ENCODE measurements at regions not wholly inside any gene's neighbourhood (a gene's known extent, or its start where the extent isn't known, plus 50 kb on each side); places are given as distances from the start of the nearest gene placed in this dataset.
A peak's percentile ranks its signal among the peaks of the same experiment; 100 is the strongest.
"Not testable (repeated sequence)": the region's sequence is repeated elsewhere in the genome, so short reads cannot be mapped to it uniquely, and the experiment has no call there.

DNA sequence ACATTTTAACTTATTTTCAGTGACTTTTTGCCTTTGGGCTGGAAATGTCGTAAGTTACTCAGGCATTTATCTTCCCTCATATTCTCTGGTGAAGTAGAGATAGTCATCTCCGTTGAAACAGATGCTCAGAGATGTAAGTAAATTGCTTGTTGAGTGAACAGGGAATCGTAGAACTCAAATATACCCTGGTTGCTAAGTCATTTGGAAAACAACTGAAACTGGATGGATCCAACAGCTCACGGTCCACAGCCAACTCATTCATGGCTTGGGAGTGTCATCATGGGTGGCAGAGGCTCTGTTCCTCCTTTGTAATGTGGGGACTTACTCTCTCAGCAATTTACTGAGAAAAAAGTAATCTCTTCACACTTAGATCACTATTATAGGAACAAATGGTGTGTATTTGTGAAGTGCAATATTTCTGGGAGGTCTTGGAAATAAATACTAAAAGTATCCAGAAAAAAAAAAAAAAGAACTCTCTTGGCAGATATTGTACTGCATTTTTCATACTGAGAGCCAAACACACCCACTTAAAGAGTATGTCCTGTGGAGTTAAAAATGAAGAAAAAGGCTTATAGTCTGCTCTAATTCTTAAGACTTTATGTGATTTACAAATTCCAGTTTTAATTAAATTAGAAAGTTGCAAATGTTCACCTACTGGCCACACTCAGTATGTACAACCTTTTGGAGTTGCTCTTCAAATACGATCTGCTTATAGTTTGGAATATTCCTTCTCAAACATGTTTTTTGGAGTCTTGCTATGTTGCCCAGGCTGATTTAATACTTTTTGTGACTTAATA is 107.4 kb downstream of the LEPR start:
- no peak for DNase-seq

DNA sequence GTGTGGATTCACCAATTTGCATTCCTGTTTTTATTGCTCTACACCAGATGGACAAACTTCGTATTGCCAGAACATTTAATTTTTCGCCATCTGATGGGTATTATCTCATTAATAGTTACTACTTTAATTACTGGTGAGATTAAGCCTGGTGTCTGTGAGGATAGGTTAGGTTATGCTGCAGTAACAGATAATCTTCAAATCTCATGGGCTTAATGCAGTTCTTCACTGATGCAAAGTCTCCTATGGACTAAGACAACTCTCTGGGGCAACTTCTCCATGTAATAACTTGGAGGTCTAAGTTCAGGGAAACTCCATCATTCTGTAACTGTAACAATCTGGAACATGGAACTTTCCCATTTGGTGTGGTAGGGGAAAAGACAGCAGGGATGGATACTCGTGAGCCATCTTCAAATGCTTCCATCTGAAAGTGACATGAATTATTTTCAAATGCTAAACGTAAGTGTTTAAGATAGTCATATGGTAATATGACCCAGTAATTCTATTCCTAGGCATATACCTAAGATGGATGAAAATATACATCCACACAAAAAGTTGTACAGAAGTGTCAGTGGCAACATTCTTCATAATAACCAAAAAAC is 111.6 kb downstream of the LEPR start:
- no peak for DNase-seq

DNA sequence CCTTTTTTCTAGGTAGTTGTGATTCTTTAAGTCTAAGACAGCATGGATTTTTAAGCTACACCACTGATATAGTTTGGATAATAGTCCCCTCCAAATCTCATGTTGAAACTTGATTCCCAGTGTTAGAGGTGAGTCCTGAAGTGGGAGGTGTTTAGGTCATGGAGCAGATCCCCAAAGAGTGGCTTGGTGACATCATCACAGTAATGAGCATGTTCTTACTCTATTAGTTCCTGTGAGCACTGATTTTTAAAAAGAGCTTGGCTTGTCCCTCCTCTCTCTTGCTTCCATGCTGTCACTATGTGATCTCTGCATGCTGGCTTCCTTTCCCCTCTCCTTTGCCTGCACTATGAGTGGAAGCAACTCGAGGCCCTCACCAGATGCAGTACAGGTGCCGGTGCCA is 115.5 kb downstream of the LEPR start:
- no peak for DNase-seq

DNA sequence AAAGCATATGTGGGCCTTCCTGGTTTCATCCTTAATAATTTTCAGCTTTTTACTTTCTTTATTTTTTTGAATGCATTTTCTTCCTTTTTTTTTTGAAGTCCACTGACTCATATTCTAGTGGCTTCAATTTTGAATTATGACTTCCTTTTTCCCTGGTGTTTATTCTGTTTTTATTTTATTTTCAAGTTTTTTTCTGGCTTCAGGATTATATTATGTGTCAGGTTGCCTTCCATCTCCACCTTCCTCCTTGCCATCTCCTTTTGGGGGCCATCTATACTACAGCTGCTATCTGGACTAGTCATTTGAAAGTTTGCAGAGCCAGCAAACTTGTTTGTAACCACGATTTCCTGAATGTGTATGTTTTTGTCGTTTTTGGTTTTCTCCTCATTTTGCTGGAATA is 117.6 kb downstream of the LEPR start:
- no peak for DNase-seq

DNA sequence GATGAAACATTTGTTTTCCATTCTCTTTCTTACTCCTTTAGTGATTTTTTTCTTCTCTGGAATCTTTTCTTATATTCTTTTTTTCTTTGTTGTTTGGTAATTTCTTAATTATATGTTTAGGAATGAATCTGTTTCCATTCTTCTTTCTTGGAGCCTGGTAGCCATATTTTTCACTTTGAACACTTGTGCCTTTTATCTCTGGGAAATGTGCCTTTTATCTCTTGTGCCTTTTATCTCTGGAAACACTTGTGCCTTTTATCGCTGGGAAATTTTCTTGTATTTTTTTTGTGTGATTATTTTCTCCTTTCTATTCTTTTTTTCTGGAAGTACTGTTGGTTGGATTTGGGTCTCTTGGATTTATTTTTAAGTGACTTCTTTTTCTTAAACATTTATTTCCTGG is 118.2 kb downstream of the LEPR start:
- DNase-seq, result no peak

DNA sequence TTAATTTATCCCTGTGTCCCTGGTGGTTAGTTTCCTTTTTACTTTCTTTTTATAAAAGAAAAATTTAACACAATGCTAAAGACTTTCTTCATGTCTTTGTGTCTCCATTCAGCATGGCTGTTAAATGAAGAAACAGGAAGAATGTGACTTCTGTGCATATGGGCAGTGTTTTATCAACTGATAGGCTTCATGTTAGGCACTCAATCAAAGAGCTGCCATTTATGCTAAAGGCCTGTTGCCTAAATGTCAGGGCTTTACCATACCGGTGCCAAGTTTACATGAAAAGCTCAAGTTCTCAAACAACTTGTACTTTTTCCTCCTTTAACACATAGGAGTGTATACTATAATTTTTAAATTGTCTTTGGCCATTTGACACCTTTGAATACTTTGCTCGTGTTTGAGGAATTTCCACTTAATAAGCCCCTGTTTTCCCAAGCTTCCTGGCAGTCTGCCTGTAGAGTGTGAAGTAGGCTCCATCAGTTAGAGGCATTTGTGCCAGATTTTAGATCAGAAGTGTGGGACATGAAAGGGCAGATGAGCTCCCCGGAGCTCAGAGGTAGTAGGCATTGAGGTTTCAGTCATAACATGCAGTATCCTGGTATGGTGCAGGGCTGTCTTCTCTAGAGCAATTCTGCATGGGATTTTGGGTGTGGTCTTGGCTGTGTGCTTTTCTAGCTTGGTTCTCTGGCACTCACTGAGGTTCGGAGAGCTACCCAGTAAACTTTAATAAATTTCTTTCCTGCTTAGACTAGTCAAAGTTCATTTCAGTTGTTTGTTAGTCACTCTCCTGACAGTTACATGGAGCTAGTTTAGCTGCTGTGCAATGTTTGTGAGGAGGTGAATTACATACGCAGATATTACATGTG is 119.0 kb downstream of the LEPR start:
- peak; percentile 31 for DNase-seq

DNA sequence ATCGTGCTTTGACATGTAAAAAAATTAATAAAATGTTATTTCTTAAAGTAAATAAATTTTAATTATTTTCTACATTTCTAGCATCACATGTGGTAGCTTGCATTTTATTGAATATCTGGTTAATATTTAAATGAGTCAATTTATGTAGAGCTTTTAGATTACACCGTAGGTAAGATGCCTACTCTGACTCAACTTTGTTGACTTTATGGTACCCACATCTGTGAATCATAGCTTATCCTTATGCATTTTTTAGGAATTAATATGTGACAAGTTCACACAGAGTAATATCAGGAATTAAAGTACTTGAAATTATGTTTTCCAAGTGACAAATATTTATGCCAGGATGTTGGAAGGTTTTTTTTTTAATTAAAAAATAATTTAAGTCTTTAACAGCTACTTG is 120.7 kb downstream of the LEPR start:
- no peak for DNase-seq

DNA sequence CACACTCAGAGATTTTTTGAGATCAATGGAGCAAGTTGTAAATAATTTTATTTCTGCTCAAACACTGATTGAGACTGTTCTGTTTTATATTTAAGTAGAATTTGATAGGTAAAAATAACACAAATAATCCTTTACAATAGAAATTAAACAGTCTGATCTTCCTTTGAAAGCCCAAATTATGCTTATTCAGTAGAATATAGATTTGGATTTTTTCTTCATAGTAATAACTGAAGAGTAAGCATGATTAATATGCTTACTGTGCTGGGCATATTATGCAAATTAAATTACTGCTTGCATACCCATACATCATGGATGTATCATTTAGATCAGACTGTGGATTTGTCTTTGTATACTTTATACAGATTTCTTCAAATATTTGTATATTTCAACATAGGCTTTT is 121.4 kb downstream of the LEPR start:
- no peak for DNase-seq

DNA sequence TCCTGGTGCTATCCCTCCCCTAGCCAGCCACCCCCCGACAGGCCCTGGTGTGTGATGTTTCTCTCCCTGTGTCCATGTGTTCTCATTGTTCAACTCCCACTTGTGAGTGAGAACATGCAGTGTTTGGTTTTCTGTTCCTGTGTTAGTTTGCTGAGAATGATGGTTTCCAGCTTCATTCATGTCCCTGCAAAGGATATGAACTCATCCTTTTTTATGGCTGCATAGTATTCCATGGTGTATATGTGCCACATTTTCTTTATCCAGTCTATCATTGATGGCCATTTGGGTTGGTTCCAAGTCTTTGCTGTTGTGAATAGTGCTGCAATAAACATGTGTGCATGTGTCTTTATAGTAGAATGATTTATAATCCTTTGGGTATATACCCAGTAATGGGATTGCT is 122.1 kb downstream of the LEPR start:
- DNase-seq, result not testable (repeated sequence)

DNA sequence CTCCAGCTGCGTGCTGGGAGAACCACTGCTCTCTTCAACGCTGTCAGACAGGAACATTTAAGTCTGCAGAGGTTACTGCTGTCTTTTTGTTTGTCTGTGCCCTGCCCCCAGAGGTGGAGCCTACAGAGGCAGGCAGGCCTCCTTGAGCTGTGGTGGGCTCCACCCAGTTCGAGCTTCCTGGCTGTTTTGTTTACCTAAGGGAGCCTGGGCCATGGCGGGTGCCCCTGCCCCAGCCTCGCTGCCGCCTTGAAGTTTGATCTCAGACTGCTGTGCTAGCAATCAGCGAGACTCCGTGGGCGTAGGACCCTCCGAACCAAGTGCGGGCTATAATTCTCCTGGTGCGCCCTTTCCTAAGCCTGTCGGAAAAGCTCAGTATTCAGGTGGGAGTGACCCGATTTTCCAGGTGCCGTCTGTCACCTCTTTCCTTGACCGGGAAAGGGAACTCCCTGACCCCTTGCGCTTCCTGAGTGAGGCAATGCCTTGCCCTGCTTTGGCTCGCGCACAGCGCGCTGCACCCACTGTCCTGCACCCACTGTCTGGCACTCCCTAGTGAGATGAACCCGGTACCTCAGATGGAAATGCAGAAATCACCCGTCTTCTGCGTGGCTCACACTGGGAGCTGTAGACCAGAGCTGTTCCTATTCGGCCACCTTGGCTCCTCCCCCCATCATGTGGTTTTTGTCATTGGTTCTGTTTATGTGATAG is 130.0 kb downstream of the LEPR start:
- DNase-seq, result not testable (repeated sequence)

DNA sequence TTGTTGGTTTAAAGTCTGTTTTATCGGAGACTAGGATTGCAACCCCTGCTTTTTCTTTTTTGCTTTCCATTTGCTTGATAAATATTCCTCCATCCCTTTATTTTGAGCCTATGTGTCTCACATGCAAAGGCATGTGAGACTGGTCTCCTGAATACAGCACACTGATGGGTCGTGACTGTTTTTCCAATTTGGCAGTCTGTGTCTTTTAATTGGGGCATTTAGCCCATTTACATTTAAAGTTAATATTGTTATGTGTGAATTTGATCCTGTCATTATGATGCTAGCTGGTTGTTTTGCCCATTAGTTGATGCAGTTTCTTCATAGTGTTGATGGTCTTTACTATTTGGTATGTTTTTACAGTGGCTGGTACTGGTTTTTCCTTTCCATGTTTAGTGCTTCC is 132.0 kb downstream of the LEPR start:
- not testable (repeated sequence) for DNase-seq

DNA sequence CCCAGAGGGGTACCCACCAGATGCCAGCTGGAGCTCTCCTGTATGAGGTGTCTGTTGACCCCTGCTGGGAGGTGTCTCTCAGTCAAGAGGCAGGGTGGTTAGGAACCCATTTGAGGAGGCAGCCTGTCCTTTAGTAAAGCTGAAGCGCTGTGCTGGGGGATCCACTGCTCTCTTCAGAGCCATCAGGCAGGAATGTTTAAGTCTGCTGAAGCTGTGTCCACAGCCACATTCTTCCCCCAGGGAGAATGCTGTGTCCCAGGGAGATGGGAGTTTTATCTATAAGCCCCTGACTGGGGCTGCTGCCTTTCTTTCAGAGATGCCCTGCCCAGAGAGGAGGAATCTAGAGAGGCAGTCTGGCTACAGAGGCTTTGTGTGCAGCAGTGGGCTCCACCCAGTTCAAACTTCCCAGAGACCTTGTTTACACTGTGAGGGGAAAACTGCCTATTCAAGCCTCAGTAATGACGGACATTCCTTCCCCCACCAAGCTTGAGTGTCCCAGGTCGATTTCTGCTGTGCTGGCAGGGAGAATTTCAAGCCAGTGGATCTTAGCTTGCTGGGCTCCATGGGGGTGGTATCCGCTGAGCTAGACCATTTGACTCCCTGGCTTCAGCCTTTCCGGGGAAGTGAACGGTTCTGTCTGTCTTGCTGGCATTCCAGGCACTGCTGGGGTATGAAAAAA is 133.8 kb downstream of the LEPR start:
- not testable (repeated sequence) for DNase-seq

DNA sequence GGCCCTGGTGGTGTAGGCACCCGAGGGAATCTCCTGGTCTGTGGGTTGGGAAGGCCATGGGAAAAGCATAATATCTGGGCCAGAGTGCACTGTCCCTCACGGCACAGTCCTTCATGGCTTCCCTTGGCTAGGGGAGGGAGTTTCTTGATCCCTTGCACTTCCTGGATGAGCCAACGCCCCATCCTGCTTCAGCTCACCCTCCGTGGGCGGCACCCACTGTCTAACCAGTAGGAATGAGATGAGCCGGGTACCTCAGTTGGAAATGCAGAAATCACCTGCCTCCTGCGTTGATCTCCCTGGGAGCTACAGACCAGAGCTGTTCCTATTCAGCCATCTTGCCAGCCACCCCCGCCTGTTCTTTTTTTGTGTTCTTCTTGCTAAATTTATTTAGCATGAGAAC is 134.4 kb downstream of the LEPR start:
- no peak for DNase-seq

DNA sequence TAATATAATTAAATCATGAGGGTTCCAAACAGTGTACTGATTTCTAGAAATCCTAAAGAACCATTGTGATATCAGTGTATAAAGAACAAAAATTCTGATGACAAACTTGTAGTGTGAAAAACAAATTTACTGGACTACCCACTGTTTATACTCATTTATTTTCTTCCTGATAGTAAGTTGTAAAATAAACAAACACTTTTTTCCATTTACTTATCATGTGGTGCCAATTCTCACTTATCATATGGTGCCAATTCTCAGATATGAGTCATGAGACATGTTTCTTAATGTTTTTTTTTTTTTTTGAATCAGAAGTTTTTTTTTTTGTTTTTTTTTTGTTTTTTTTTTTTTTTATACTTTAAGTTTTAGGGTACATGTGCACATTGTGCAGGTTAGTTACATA is 137.7 kb downstream of the LEPR start:
- no peak for DNase-seq

DNA sequence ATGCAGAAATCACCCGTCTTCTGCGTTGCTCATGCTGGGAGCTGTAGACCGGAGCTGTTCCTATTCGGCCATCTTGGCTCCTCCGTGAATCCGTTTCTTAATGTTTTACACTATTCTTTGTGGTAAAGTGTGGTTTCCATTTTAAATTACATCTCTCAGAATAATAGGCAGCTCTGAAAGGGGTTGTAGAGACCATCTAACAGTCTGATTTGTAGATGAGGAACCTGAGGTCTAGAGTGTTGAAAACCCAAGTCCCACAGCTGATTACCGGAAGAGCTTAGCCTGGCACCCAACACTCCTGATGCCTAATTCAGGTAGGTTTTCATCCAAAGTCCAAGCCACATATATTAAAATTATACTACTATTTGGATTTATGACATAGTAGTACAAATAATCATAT is 144.0 kb downstream of the LEPR start:
- no peak for DNase-seq

DNA sequence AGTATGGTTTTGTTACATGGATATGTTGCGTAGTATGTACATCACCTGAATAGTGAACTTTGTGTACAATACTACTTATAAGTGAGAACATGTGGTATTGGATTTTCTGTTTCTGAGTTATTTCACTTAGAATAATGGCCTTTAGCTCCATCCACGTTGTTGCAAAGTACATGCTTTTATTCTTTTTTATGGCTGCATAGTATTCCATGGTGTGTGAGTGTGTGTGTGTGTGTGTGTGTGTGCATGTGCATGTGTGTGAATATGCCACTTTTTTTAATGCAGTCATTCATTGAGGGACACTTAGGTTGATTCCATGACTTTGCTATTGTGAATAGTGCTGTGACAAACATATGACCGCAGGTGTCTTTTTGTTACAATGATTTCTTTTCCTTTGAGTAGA is 147.8 kb downstream of the LEPR start:
- no peak for DNase-seq

DNA sequence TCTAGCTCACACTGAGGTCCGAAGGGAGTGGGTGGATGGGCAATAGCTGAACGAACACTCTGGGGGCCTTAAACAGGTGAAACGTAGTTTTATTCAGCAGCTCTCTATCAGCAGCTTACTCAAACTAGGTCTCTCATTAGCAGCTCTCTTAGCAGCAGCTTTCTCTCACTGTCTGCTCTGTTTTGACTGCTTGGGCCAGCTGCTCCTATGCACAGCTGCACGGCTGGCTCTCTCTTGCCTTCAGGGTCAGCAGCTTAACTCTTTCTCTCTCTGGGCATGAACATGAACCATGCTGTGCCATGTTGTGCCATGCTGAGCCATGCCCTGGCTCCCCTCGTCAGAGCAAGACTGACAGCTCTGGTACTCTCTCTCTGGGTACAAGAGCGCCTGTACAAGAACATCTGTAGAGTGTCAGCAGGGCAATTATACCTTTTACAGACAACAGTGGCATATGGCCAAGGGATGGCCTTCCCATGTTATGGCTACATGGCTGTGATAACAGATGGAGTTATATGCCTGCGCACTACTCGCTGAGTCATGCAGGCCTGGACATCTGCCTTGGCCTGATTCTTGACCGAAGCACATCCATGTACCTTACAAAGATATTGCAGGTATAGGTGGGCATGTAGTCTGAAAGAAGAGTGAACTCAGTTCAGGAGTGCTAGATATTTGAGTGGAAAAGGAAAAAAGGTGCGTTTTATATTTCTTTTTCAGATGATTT is 152.4 kb downstream of the LEPR start:
- no peak for DNase-seq

DNA sequence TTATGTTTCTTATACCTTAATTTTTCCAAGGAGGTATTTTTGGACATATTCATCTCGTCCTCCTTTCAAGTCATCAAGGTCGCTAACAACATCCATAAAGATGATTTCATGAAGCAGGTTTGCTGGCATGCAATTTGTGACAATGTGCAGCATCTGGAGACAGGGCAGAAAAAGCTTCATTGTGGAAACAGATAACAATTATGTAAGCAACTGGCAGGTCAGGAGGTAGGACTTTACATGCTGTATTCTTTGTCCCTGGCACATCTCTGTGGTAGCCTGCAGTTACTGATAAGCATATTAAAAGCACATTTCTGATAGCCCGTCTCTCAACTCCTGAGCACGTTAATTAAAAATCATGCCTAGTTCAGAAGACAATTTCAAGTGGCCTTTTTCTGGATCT is 156.8 kb downstream of the LEPR start:
- DNase-seq, result no peak

DNA sequence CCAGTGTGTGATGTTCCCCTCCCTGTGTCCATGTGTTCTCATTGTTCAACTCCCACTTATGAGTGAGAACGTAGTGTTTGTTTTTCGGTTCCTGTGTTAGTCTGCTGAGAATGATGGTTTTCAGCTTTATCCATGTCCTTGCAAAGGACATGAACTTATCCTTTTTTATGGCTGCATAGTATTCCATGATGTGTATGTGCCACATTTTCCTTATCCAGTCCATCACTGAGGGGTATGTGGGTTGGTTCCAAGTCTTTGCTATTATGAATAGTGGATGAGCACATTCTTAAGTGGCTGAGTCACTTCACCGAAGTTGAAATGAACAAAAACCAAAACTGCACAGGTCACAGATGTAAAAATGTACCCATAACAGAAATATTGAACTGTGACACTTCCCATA is 157.5 kb downstream of the LEPR start:
- DNase-seq, result peak; percentile 11

DNA sequence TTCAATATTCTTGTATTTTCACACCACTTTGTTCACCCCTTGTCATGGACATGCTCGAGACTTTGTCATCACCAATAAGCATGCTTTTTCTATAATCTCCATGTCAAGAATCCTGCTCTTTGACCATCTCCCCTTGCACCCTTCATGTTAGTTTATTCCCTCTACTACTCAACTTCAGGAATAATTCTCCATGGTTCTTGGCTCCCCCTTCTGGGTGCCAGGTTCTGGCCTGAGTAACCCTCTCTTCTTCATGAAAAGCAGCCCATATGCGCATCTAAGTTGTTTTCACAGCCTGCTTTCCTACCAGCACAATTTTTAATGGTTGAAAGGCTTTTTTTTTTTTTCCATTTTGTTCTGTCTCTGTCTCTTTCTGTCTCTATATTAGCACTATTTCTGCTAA is 160.7 kb downstream of the LEPR start:
- DNase-seq, result no peak

DNA sequence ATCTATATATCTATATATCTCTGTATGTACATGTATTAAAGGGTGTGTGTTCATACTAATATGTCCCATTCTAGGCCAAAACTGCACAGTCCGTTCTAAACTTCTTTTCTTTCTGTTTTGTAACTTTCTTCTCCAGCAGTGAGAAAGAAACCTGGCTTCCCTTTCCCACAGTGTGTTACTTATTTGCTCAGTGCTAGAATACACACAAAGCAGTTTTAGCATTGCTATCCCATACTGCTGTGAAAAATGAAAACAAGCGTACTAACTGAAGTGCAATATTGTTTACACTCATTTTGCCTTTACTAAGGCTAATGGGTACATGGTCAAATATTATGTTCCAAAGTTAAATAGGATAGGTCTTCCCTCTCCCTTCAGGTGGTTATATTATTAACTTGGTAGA is 163.9 kb downstream of the LEPR start:
- DNase-seq, result no peak

DNA sequence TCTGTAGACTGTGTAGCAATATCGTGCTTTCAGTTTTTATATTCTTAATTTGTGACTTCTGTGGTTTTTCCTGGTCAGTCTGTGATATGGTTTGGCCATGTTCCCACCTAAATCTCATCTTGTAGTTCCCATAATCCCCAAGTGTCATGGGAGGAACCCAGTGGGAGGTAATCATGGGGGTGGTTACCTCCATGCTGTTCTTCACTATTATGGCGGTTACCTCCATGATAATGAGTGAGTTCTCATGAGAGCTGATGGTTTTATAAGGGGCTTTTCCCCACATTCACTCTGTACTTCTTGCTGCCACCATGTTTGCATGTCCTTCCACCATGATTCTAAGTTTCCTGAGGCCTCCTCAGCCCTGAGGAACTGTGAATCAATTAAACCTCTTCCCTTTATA is 169.8 kb downstream of the LEPR start:
- DNase-seq, result no peak

Measured in fibroblast of skin of right biceps (primary cell).